C4-2B (cell line): ENCODE measurements at regions not wholly inside any gene's neighbourhood (a gene's known extent, or its start where the extent isn't known, plus 50 kb on each side); places are given as distances from the start of the nearest gene placed in this dataset.

Experiments used
- H3K27ac ChIP-seq: fragments of 450-650 bp; 2 replicates; pipeline ENCODE4 v1.5.1; 2017
- ZFX ChIP-seq: fragments of 450-650 bp; IDR thresholded peaks from 2 replicates; pipeline ENCODE4 v1.6.1; 2017
- TF ChIP-seq, protein P1 (sequence below): fragments of 450-650 bp; conservative IDR thresholded peaks from 2 replicates; pipeline ENCODE4 v1.5.1; 2017; ENCODE audit warnings: mild to moderate bottlenecking

GRCh38 chr6:147834084-147834776 is 325.7 kb downstream of the SAMD5 start:
- TF ChIP-seq, protein P1, sequence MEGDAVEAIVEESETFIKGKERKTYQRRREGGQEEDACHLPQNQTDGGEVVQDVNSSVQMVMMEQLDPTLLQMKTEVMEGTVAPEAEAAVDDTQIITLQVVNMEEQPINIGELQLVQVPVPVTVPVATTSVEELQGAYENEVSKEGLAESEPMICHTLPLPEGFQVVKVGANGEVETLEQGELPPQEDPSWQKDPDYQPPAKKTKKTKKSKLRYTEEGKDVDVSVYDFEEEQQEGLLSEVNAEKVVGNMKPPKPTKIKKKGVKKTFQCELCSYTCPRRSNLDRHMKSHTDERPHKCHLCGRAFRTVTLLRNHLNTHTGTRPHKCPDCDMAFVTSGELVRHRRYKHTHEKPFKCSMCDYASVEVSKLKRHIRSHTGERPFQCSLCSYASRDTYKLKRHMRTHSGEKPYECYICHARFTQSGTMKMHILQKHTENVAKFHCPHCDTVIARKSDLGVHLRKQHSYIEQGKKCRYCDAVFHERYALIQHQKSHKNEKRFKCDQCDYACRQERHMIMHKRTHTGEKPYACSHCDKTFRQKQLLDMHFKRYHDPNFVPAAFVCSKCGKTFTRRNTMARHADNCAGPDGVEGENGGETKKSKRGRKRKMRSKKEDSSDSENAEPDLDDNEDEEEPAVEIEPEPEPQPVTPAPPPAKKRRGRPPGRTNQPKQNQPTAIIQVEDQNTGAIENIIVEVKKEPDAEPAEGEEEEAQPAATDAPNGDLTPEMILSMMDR = no peak
- TF ChIP-seq ZFX = no peak
- H3K27ac ChIP-seq = no peak overlapping the region

GRCh38 chr6:147837540-147837939 is 329.1 kb downstream of the SAMD5 start:
- no peak overlapping the region for H3K27ac ChIP-seq
- no peak for TF ChIP-seq ZFX
- TF ChIP-seq, protein P1 = no peak

- TF ChIP-seq ZFX = no peak
- TF ChIP-seq, protein P1 = no peak
- no peak overlapping the region for H3K27ac ChIP-seq
Measured at GRCh38 chr6:147839708-147840610, 331.5 kb downstream of the SAMD5 start.

DNA sequence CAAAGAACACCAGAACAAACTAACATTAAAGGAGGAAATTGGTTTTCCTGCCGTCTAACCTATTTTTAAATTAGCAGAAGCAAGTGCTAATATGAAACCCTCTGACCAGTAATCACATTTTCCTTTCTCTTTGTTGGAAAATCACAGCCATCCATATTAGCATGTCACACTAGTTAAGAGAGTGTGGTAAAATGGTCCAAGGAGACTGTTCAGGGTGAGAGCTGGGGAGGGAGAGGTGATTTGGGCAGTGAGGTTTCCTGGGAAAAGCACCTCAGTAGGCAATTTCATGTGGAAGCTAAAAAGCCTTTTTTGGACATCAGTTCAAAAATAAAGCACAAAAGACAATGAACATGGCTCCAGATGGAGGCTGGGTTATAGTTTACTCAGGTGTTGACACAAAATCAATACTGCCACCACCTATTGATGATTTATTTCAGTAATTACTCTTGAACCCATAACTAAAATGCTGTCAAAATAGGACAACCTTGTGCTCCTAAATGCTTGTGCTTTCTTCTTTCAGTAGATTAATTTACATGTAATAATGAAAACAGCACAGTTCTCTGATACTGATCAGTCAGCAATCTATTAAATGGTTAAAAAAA is 333.2 kb downstream of the SAMD5 start:
- TF ChIP-seq ZFX = no peak
- TF ChIP-seq, protein P1 = no peak

GRCh38 chr6:147849401-147850330 is 341.2 kb downstream of the SAMD5 start:
- no peak for TF ChIP-seq ZFX
- TF ChIP-seq, protein P1 = no peak
- no peak overlapping the region for H3K27ac ChIP-seq

More for the DNA sequence above, 333.2 kb downstream of the SAMD5 start:
- H3K27ac ChIP-seq = no peak overlapping the region

DNA sequence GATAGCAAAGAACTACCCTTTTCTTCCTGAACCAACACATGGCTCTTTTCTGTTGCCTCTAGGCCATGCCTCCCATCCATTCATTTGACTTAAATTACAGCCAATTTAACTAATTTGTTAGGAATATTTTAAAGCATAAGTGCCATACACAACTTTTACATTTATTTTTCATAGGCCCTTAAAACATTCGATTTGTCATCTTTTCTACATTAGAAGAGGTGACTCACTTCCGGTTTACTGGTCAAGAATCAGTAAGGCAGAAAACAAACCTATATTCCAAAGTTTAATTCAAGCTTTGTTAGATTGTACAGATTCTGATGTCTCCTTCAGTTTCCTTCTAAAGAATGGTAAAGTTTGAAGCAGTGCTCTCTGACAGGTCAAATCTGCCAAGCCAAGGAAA is 344.3 kb downstream of the SAMD5 start:
- no peak overlapping the region for H3K27ac ChIP-seq
- TF ChIP-seq, protein P1 = no peak
